ENCODE measurements at regions not wholly inside any gene's neighbourhood (a gene's known extent, or its start where the extent isn't known, plus 50 kb on each side); places are given as distances from the start of the nearest gene placed in this dataset.

- TF ChIP-seq, protein P1, sequence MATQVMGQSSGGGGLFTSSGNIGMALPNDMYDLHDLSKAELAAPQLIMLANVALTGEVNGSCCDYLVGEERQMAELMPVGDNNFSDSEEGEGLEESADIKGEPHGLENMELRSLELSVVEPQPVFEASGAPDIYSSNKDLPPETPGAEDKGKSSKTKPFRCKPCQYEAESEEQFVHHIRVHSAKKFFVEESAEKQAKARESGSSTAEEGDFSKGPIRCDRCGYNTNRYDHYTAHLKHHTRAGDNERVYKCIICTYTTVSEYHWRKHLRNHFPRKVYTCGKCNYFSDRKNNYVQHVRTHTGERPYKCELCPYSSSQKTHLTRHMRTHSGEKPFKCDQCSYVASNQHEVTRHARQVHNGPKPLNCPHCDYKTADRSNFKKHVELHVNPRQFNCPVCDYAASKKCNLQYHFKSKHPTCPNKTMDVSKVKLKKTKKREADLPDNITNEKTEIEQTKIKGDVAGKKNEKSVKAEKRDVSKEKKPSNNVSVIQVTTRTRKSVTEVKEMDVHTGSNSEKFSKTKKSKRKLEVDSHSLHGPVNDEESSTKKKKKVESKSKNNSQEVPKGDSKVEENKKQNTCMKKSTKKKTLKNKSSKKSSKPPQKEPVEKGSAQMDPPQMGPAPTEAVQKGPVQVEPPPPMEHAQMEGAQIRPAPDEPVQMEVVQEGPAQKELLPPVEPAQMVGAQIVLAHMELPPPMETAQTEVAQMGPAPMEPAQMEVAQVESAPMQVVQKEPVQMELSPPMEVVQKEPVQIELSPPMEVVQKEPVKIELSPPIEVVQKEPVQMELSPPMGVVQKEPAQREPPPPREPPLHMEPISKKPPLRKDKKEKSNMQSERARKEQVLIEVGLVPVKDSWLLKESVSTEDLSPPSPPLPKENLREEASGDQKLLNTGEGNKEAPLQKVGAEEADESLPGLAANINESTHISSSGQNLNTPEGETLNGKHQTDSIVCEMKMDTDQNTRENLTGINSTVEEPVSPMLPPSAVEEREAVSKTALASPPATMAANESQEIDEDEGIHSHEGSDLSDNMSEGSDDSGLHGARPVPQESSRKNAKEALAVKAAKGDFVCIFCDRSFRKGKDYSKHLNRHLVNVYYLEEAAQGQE (IDR thresholded peaks at IDR 0.05; ENCODE audit: insufficient read depth in 1 of 2, low read depth in 2 of 2, low read length in 2 of 2) = no peak
- TF ChIP-seq SIN3A (IDR thresholded peaks at IDR 0.05; ENCODE audit: borderline replicate concordance, insufficient read depth, low read length) = no peak
These were observed 487.9 kb upstream of the MKI67 start for GRCh38 chr10:128614016-128614605.

DNA sequence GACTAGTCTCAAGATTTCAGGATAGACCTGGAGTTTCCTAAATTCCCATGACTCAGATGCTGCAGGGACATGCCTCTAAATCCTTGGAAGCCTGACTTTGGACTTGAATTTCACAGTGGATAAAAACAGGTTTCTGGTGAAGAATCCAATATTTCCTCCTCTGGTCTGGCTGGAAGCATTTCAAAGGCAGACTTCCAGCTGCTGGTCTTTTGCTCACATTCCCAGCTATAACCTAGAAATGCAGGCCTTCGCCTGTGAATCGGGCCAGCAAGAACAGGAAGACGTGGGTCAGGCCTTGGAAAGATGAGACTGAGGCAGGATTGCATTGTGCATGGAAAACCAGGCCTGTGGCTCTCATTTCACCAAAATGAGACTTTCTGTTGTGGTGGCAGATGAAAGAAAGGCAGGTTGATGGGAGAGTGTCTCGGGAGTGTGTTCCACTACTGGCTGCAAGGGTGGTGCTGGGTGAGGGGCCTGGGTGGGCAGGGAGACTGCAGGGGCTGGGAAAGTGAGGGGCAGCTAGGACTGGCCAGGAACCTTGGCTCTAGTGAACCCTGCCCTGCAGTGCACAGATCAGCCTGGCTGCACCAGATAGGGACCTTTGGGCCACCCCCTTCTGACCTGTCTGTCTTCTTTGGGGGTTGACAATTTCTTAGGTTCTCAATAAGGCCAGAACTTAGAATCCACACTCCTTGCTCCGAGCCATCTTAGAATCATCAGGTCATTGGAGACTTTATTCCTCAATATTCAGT is 488.8 kb upstream of the MKI67 start:
- TF ChIP-seq TAF1 (IDR thresholded peaks at IDR 0.05; ENCODE audit: borderline replicate concordance, insufficient read depth, low read length) (no peak), FOXP2 (optimal IDR thresholded peaks at IDR 0.05; ENCODE audit: borderline replicate concordance, extremely low read depth, extremely low read length, insufficient read depth) (no peak), SIN3A (IDR thresholded peaks at IDR 0.05; ENCODE audit: borderline replicate concordance, insufficient read depth, low read length) (no peak), POLR2AphosphoS5 (IDR thresholded peaks at IDR 0.05; ENCODE audit: low read depth, low read length) (no peak)
- TF ChIP-seq, protein P1 (IDR thresholded peaks at IDR 0.05; ENCODE audit: insufficient read depth in 1 of 2, low read depth in 2 of 2, low read length in 2 of 2) = no peak

DNA sequence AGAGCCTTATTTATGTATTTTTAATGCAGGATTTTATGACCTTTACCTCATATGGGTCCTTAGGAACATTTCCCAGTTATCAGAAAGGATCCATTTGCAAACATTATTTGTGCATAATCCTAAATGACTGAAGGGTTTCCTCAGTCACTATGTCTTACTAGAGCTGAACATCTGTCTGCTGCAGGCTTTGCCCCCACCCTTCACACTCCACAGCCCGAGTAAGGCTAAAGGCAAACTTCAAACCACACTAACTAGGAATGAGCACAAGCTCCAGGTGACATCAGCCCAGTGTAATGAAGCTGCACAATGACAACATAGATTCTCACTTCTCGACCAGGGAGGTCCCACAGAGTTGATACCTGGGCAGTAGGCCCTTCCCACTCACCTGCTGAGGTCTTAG is 491.3 kb upstream of the MKI67 start:
- TF ChIP-seq FOXP2 (optimal IDR thresholded peaks at IDR 0.05; ENCODE audit: borderline replicate concordance, extremely low read depth, extremely low read length, insufficient read depth) (no peak), POLR2AphosphoS5 (IDR thresholded peaks at IDR 0.05; ENCODE audit: low read depth, low read length) (no peak), SIN3A (IDR thresholded peaks at IDR 0.05; ENCODE audit: borderline replicate concordance, insufficient read depth, low read length) (no peak), TAF1 (IDR thresholded peaks at IDR 0.05; ENCODE audit: borderline replicate concordance, insufficient read depth, low read length) (no peak)
- TF ChIP-seq, protein P1 (IDR thresholded peaks at IDR 0.05; ENCODE audit: insufficient read depth in 1 of 2, low read depth in 2 of 2, low read length in 2 of 2) = no peak

DNA sequence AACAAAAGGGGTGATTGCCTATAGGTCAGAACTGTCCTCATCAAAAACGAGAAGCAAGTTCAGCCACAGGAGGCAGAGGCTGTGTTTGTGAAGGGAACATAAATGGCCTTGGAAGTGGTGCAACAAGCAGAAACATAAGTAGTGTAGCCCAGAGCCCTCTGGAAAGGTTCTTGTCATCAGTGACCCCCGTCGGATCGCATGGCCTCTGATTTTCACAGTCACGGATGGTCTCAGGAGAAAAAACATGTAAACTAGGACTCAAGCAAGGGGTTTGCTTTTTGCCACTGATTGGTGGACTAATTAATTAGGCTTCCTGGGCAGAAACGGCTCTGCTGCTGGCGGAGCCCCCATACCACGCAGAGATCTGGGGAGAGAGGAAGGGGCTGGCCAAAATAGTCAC is 496.5 kb upstream of the MKI67 start:
- TF ChIP-seq SIN3A (IDR thresholded peaks at IDR 0.05; ENCODE audit: borderline replicate concordance, insufficient read depth, low read length) = no peak
- TF ChIP-seq FOXP2 (optimal IDR thresholded peaks at IDR 0.05; ENCODE audit: borderline replicate concordance, extremely low read depth, extremely low read length, insufficient read depth) = no peak
- TF ChIP-seq POLR2AphosphoS5 (IDR thresholded peaks at IDR 0.05; ENCODE audit: low read depth, low read length) = no peak
- no peak for TF ChIP-seq TAF1 (IDR thresholded peaks at IDR 0.05; ENCODE audit: borderline replicate concordance, insufficient read depth, low read length)
- TF ChIP-seq, protein P1 (IDR thresholded peaks at IDR 0.05; ENCODE audit: insufficient read depth in 1 of 2, low read depth in 2 of 2, low read length in 2 of 2) = no peak

Data from PFSK-1 (cell line).